NCI-H524 (cell line): ENCODE measurements at regions not wholly inside any gene's neighbourhood (a gene's known extent, or its start where the extent isn't known, plus 50 kb on each side); places are given as distances from the start of the nearest gene placed in this dataset.

ENCODE experiments used
- DNase-seq, 2 experiments: peaks; one replicate each; lab custom pipeline; 2025; lab: John Stamatoyannopoulos, UW

DNA sequence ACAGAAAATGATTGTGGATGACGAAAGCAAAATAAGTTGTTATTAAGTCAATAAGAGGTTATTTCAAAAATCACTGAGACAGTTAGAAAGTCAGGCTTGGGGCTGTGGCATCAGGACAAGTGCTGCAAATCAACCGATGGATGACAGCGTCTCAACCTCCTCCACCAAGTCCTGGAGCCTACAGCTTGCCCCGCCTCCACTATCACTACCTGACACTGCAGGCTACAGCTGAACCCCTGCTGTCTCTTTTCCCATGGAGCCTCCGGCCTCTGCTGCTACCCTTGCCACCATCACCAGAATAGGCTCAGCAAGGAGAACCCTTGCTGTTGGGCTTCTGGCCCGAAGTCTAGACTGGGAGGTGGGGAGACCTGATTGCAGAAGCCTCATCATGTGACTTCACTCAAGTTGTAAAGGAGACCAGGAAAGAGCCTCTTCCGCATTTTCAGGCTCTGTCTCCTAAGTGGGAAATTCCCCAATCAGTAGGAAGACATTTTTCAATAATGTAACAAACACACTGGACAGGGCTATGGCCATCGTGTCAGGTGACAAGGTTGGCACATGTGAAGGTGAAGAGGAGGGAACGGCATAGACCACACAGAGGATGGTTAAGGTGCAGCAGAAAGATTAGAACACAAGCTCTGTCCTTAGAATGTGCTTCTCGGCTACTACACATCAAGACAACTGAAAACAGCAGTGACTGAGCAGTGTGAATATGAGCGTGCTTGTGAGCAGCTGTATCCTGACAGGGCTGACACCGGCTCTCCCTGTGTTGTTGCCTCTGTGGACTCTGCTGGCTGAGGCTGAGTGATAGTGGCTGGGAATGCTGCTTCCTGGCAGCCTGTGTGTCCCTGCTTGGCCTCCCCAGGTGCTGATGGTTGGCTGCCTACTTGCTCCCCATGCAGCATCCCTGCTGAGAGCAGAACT is 660.7 kb downstream of the PTPRU start:
- no peak for DNase-seq

GRCh38 chr1:29896300-29896699 is 660.0 kb downstream of the PTPRU start:
- DNase-seq: no peak

GRCh38 chr1:29895201-29895600 is 658.9 kb downstream of the PTPRU start:
- no peak for DNase-seq

DNA sequence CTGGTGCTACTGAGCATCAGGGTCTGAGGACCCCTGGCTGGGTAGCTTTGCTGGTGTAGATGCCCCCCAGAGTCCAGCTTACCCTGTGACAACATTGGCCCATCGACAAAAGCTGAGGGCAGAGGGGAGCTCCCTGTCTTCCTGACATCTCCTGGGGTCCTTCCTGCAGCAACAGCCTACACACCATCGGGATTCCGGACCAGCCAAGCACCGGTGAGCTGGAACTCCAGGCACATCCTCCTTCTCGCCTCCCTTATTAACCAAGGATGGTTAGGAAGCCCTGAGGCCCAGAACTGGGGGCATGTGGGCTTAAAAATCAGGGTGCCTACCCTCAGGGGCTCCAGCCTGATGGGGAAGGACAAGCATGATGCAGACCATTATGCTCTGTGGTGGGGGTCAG is 658.0 kb downstream of the PTPRU start:
- DNase-seq: no peak

- no peak for DNase-seq
These were observed 657.5 kb downstream of the PTPRU start for GRCh38 chr1:29893806-29894205.

- DNase-seq: no peak
These were observed 656.9 kb downstream of the PTPRU start for GRCh38 chr1:29893046-29893723.

GRCh38 chr1:29892247-29892646 is 655.9 kb downstream of the PTPRU start:
- no peak for DNase-seq

- no peak for DNase-seq
These were observed 654.1 kb downstream of the PTPRU start for GRCh38 chr1:29890201-29890959.

- no peak for DNase-seq
These were observed 653.5 kb downstream of the PTPRU start for GRCh38 chr1:29889776-29890175.

GRCh38 chr1:29884740-29885139 is 648.4 kb downstream of the PTPRU start:
- no peak for DNase-seq

GRCh38 chr1:29883986-29884385 is 647.7 kb downstream of the PTPRU start:
- DNase-seq: no peak

DNA sequence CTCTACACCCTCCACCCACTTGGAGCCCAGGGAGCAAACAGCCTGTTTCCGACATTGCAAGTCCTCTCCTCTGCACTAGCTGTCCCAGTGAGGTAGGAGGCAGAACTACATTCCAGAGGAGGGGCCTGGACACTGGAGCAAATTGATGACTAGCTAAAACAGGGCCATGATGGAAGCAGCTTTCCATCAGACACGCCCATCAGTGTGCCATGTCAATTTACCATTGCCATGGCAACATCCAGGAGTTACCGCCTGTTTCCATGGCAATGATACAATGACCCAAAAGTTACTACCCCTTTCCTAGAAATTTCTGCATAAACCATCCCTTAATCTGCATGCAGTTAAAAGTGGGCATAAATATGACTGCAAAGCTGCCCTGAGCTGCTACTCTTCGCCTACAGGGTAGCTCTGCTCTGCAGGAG is 647.1 kb downstream of the PTPRU start:
- no peak for DNase-seq

- peak; percentile 18 to 25 for DNase-seq
These were observed 644.2 kb downstream of the PTPRU start for GRCh38 chr1:29880556-29880955.

DNA sequence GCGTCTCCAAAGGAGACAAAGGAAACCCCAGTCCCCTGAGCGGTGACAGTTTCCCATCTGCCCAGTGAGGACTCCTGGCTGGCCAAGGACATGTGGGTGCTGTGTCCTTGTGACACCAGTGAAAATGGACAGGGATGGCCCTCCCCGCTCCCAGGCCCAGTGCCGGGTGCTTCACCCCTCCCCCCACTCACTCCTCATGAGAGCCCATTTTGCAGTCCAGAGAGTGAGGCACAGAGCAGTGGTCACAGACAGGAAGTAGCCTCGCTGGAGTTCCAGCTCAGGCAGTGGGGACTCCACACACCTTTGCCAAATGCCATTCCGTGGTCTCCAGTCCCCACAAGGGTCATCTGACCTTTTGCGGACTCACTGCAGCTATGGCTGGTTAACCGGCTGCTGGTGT is 642.9 kb downstream of the PTPRU start:
- no peak for DNase-seq

DNA sequence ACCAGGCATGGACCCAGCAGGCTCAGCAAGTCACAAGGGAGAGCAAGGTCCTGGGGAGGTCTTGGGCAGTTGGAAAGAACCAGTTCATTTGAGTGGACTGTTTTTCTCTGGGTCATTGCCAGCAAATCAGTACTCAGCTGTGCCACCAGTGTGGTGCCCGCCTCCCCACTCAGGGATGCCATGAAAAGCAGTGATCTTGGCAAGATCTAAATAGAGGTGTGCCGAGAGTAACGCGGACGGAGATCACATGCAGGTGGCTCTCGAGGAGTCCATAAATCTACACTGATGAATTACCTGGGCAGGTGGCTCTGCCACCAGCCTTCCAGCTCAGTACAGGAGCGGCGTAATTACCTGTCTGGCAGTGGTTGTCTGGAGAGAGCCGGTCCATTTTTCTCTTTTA is 642.2 kb downstream of the PTPRU start:
- no peak for DNase-seq

GRCh38 chr1:29876902-29877301 is 640.6 kb downstream of the PTPRU start:
- peak; percentile 15 to 74 for DNase-seq

DNA sequence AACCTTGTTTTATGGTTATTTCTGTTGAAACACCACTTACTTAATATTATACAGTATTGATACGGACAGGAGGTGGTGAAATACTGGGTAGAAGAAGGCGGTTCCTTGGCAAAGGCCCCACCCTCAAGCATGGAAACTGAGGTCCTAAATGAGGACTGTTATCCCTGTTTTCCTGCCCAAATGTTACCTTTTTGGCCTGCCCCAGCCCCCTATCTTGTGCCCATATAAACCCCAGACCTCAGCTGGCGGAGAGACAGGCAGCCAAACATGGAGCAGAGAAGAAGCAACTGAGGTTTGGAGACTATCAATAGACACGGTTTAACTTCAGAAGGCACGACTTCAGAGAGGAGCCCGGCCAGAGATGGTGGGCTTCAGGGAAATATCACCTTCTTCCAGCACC is 640.1 kb downstream of the PTPRU start:
- no peak for DNase-seq

DNA sequence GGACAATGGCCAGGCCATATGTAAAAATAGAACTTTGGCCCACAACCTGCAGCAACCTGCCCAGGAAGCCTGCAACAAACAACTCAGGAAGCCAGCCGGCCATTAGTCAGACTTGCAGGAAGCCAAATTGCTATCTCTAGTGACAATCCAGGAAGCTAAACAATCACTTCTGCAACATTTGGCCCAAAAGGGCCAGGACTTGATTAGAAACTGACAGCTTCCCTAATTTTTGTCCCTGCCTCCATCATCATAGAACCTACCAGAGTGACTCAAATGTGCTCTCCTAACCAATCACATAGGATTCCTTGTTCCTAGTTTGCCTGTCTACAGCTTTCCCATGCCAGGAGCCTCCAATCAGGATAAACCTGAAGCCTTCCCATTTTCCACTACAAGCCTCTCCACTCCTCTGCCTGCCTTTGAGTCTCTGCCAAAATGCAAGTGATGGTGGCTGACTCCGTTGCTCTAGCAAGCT is 639.3 kb downstream of the PTPRU start:
- no peak for DNase-seq

- DNase-seq: no peak
These were observed 634.3 kb downstream of the PTPRU start for GRCh38 chr1:29870621-29871020.

GRCh38 chr1:29869802-29870201 is 633.5 kb downstream of the PTPRU start:
- DNase-seq: no peak

GRCh38 chr1:29868944-29869343 is 632.6 kb downstream of the PTPRU start:
- no peak for DNase-seq

DNA sequence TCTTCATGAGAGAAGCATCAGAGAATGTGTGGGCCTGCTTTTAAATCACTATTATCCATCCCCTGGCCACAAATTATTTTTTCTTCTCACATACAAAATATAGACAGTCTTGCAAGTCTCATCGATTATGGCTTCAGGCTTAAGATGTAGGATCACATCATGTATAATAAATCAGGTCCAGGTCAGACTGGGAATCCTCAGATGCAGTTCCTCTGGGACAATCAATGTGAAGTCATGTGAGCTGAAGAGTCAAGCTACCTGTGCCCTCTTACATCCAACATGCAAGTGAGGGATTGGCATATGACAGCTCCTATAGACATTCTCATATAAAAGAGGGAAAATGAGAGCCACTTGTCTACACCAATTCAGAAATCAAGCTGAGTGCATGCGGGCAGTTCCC is 631.8 kb downstream of the PTPRU start:
- DNase-seq: no peak
